ENCODE measurements at regions not wholly inside any gene's neighbourhood (a gene's known extent, or its start where the extent isn't known, plus 50 kb on each side); places are given as distances from the start of the nearest gene placed in this dataset.

GRCh38 chr14:43243168-43243567 is 1263.9 kb downstream of the FSCB start:
- FAIRE-seq (no peak), ATAC-seq (no peak), DNase-seq (no peak)
- no peaks in the 10 kb centered on the region for H3K36me3 ChIP-seq
- no peaks in the 10 kb centered on the region for H3K27me3 ChIP-seq
- no peaks in the 10 kb centered on the region for H3K4me1 ChIP-seq
- no peaks in the 10 kb centered on the region for H3K9me3 ChIP-seq
- H3K27ac ChIP-seq = no peak overlapping the region
- intact Hi-C loops (cut with DNase I) = no loop called here
- no peak for TF ChIP-seq CTCF (IDR thresholded peaks at IDR 0.05)
- WGBS, 2 donors = 83 to 92% methylated on average over 1 of the region's 1 CpG
- H3K4me3 ChIP-seq = no peak overlapping the region

GRCh38 chr14:43232261-43232660 is 1274.8 kb downstream of the FSCB start:
- Histone ChIP-seq H3K27ac (no peak overlapping the region), H3K4me3 (no peak overlapping the region), H3K36me3 (no peaks in the 10 kb centered on the region), H3K4me1 (no peaks in the 10 kb centered on the region), H3K9me3 (no peaks in the 10 kb centered on the region), H3K27me3 (no peaks in the 10 kb centered on the region)
- ATAC-seq = no peak
- no peak for FAIRE-seq
- TF ChIP-seq CTCF (IDR thresholded peaks at IDR 0.05) = no peak
- no peak for DNase-seq
- WGBS, 2 donors = 75 to 86% methylated on average over 2 of the region's 2 CpGs
- intact Hi-C loops (cut with DNase I) = no loop called here

- WGBS, 2 donors = 75 to 84% methylated on average over 2 of the region's 2 CpGs
- DNase-seq = no peak
Measured at GRCh38 chr14:43215524-43215923, 1291.6 kb downstream of the FSCB start.

GRCh38 chr14:43207189-43207588 is 1299.9 kb downstream of the FSCB start:
- H3K27me3 ChIP-seq = no peaks in the 10 kb centered on the region
- no peak for FAIRE-seq
- no peak overlapping the region for H3K27ac ChIP-seq
- intact Hi-C loops (cut with DNase I) = no loop called here
- no peaks in the 10 kb centered on the region for H3K36me3 ChIP-seq
- TF ChIP-seq CTCF (IDR thresholded peaks at IDR 0.05) = no peak
- H3K4me1 ChIP-seq = no peaks in the 10 kb centered on the region
- DNase-seq = no peak
- no peak for ATAC-seq
- 68 to 83% methylated on average over 2 of the region's 2 CpGs for WGBS, 2 donors
- H3K4me3 ChIP-seq = no peak overlapping the region
- H3K9me3 ChIP-seq = no peaks in the 10 kb centered on the region

More at GRCh38 chr14:43215524-43215923, 1291.6 kb downstream of the FSCB start:
- Histone ChIP-seq H3K4me1 (no peaks in the 10 kb centered on the region), H3K4me3 (no peak overlapping the region), H3K9me3 (no peaks in the 10 kb centered on the region), H3K36me3 (no peaks in the 10 kb centered on the region), H3K27me3 (no peaks in the 10 kb centered on the region), H3K27ac (no peak overlapping the region)
- TF ChIP-seq CTCF (IDR thresholded peaks at IDR 0.05) = no peak
- intact Hi-C loops (cut with DNase I) = no loop called here
- ATAC-seq (no peak), FAIRE-seq (no peak)

- H3K4me1 ChIP-seq = no peaks in the 10 kb centered on the region
- ATAC-seq = no peak
- no peaks in the 10 kb centered on the region for H3K36me3 ChIP-seq
- H3K4me3 ChIP-seq = no peak overlapping the region
- 46% methylated on average over 2 of the region's 2 CpGs for WGBS, 2 donors
- no peak for FAIRE-seq
- no peaks in the 10 kb centered on the region for H3K9me3 ChIP-seq
- H3K27me3 ChIP-seq = no peaks in the 10 kb centered on the region
- intact Hi-C loops (cut with DNase I) = no loop called here
- DNase-seq = no peak
- no peak overlapping the region for H3K27ac ChIP-seq
- TF ChIP-seq CTCF (IDR thresholded peaks at IDR 0.05) = no peak
Measured at GRCh38 chr14:43204816-43205215, 1302.3 kb downstream of the FSCB start.

All from pancreas (tissue), 10 donors.